HepG2 (cell line): ENCODE measurements at regions not wholly inside any gene's neighbourhood (a gene's known extent, or its start where the extent isn't known, plus 50 kb on each side); places are given as distances from the start of the nearest gene placed in this dataset.
A peak's percentile ranks its signal among the peaks of the same experiment; 100 is the strongest.

ENCODE experiments used
- ELF3 ChIP-seq: IDR thresholded peaks from 2 replicates; pipeline ENCODE4 v1.6.1; 2016; ENCODE audit warnings: missing genetic modification reagents, missing compliant biosample characterization
- MLLT10 ChIP-seq: sonication (generic); formaldehyde crosslinking; IDR thresholded peaks from 2 replicates; pipeline ENCODE4 v1.4.0; 2020; ENCODE audit warnings: missing genetic modification reagents
- MYNN ChIP-seq: sonication (generic); formaldehyde crosslinking; IDR thresholded peaks from 2 replicates; pipeline ENCODE4 v1.4.0; 2020; ENCODE audit warnings: mild to moderate bottlenecking, low read depth, missing genetic modification reagents
- NR2C2 ChIP-seq: sonication (generic); formaldehyde crosslinking; IDR thresholded peaks from 2 replicates; pipeline ENCODE4 v1.4.0; 2020; ENCODE audit warnings: missing genetic modification reagents, mild to moderate bottlenecking, moderate library complexity, borderline replicate concordance
- RFXAP ChIP-seq: sonication (generic); formaldehyde crosslinking; IDR thresholded peaks from 2 replicates; pipeline ENCODE4 v1.4.0; 2020; ENCODE audit warnings: missing genetic modification reagents, borderline replicate concordance
- RXRB ChIP-seq: IDR thresholded peaks from 2 replicates; pipeline ENCODE4 v1.6.1; 2016; ENCODE audit warnings: borderline replicate concordance, missing genetic modification reagents, missing compliant biosample characterization
- SALL2 ChIP-seq: sonication (generic); formaldehyde crosslinking; IDR thresholded peaks from 2 replicates; pipeline ENCODE4 v1.8.1; 2023; ENCODE audit warnings: mild to moderate bottlenecking, missing genetic modification reagents, inconsistent platforms
- SMYD3 ChIP-seq: sonication (generic); formaldehyde crosslinking; IDR thresholded peaks from 2 replicates; pipeline ENCODE4 v1.8.1; 2023; ENCODE audit warnings: mild to moderate bottlenecking, missing genetic modification reagents
- SOX5 ChIP-seq: IDR thresholded peaks from 2 replicates; pipeline ENCODE4 v1.6.1; 2016; ENCODE audit warnings: borderline replicate concordance
- ZKSCAN5 ChIP-seq: sonication (generic); formaldehyde crosslinking; IDR thresholded peaks from 2 replicates; pipeline ENCODE4 v1.5.1; 2020; ENCODE audit warnings: mild to moderate bottlenecking, missing genetic modification reagents
- ZNF451 ChIP-seq: sonication (generic); formaldehyde crosslinking; IDR thresholded peaks from 2 replicates; pipeline ENCODE4 v1.5.0; 2020; ENCODE audit warnings: mild to moderate bottlenecking, missing genetic modification reagents
- ZNF484 ChIP-seq: sonication (generic); formaldehyde crosslinking; IDR thresholded peaks from 2 replicates; pipeline ENCODE4 v1.5.1; 2020; ENCODE audit warnings: mild to moderate bottlenecking, low read depth, missing genetic modification reagents, borderline replicate concordance
- ZNF567 ChIP-seq: sonication (generic); formaldehyde crosslinking; IDR thresholded peaks from 2 replicates; pipeline ENCODE4 v1.8.1; 2023; ENCODE audit warnings: mild to moderate bottlenecking, missing genetic modification reagents, borderline replicate concordance
- ZNF619 ChIP-seq: sonication (generic); formaldehyde crosslinking; IDR thresholded peaks from 2 replicates; pipeline ENCODE4 v1.4.0; 2020; ENCODE audit warnings: mild to moderate bottlenecking, missing genetic modification reagents
- ZNF792 ChIP-seq: IDR thresholded peaks from 2 replicates; pipeline ENCODE4 v1.6.1; 2016
- TF ChIP-seq, protein P1 (sequence below): sonication (generic); formaldehyde crosslinking; IDR thresholded peaks from 2 replicates; pipeline ENCODE4 v1.4.0; 2020; ENCODE audit warnings: missing genetic modification reagents, mild to moderate bottlenecking, borderline replicate concordance
- TF ChIP-seq, protein P2 (sequence below): sonication (generic); formaldehyde crosslinking; IDR thresholded peaks from 2 replicates; pipeline ENCODE4 v1.4.0; 2020; ENCODE audit warnings: mild to moderate bottlenecking, low read depth, missing genetic modification reagents
- TF ChIP-seq, protein P3 (sequence below): sonication (generic); formaldehyde crosslinking; IDR thresholded peaks from 2 replicates; pipeline ENCODE4 v1.4.0; 2020; ENCODE audit warnings: mild to moderate bottlenecking, missing genetic modification reagents
- TF ChIP-seq, protein P4 (sequence below): sonication (generic); formaldehyde crosslinking; conservative IDR thresholded peaks from 2 replicates; pipeline ENCODE4 v1.4.0; 2020; ENCODE audit warnings: mild to moderate bottlenecking, missing genetic modification reagents, moderate library complexity

DNA sequence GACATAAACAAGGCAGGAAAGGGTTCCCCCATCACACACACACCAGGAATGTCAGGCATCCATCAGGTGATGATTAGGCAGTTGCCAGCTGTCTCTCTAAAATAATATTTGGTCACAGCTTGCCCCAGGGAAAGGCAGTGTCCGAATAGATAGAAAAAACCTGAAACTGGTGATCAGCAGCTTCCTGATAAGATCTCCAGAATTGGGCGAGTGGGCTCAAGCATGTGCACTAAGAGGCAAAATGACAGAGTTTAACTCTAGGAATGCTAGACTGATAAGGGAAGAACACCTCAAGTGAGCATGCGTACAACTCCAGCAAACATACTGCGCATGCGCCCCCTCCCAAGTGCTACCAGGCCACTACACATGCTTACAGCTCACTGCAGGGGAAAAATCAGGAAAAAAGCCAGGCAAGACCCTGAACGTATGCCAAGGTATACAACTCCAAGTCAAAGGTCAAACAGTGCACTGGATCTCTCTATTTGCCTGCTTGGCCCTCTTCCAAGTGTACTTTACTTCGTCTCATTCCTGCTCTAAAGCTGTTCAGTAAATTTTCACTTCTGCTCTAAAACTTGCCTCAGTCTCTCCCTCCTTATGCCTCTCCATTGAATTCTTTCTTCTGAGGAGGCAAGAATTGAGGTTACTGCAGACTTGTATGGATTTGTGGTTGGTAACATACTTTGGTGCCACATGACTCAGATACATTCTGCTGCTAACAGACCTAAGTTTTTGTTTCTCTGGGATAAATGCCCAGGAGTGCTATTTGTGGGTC is 73.5 kb upstream of the VASH1 start (continued):
- TF ChIP-seq ZNF451 (no peak), SOX5 (CRISPR knock-in tag) (peak; percentile 65; the same call in 1 of the 2 replicates), ZNF567 (CRISPR knock-in tag) (no peak), ELF3 (CRISPR knock-in tag) (peak; percentile 77), SMYD3 (CRISPR knock-in tag) (no peak; the same call in 1 of the 2 replicates), NR2C2 (peak; percentile 87), ZKSCAN5 (CRISPR knock-in tag) (no peak), ZNF619 (no peak), MLLT10 (CRISPR knock-in tag) (no peak), ZNF484 (CRISPR knock-in tag) (no peak), MYNN (no peak), RXRB (CRISPR knock-in tag) (peak; percentile 79; the same call in 1 of the 2 replicates), ZNF792 (CRISPR knock-in tag) (peak; percentile 53; the same call in 1 of the 2 replicates), RFXAP (CRISPR knock-in tag) (peak; percentile 36; the same call in 1 of the 2 replicates), SALL2 (CRISPR knock-in tag) (no peak)
- TF ChIP-seq, protein P1, sequence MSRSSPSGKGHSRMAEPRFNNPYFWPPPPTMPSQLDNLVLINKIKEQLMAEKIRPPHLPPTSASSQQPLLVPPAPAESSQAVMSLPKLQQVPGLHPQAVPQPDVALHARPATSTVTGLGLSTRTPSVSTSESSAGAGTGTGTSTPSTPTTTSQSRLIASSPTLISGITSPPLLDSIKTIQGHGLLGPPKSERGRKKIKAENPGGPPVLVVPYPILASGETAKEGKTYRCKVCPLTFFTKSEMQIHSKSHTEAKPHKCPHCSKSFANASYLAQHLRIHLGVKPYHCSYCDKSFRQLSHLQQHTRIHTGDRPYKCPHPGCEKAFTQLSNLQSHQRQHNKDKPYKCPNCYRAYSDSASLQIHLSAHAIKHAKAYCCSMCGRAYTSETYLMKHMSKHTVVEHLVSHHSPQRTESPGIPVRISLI (CRISPR knock-in tag): peak; percentile 82; the same call in 1 of the 2 replicates
- TF ChIP-seq, protein P2, sequence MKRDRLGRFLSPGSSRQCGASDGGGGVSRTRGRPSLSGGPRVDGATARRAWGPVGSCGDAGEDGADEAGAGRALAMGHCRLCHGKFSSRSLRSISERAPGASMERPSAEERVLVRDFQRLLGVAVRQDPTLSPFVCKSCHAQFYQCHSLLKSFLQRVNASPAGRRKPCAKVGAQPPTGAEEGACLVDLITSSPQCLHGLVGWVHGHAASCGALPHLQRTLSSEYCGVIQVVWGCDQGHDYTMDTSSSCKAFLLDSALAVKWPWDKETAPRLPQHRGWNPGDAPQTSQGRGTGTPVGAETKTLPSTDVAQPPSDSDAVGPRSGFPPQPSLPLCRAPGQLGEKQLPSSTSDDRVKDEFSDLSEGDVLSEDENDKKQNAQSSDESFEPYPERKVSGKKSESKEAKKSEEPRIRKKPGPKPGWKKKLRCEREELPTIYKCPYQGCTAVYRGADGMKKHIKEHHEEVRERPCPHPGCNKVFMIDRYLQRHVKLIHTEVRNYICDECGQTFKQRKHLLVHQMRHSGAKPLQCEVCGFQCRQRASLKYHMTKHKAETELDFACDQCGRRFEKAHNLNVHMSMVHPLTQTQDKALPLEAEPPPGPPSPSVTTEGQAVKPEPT (CRISPR knock-in tag): no peak
- TF ChIP-seq, protein P3, sequence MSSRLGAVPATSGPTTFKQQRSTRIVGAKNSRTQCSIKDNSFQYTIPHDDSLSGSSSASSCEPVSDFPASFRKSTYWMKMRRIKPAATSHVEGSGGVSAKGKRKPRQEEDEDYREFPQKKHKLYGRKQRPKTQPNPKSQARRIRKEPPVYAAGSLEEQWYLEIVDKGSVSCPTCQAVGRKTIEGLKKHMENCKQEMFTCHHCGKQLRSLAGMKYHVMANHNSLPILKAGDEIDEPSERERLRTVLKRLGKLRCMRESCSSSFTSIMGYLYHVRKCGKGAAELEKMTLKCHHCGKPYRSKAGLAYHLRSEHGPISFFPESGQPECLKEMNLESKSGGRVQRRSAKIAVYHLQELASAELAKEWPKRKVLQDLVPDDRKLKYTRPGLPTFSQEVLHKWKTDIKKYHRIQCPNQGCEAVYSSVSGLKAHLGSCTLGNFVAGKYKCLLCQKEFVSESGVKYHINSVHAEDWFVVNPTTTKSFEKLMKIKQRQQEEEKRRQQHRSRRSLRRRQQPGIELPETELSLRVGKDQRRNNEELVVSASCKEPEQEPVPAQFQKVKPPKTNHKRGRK (CRISPR knock-in tag): no peak
- TF ChIP-seq, protein P4, sequence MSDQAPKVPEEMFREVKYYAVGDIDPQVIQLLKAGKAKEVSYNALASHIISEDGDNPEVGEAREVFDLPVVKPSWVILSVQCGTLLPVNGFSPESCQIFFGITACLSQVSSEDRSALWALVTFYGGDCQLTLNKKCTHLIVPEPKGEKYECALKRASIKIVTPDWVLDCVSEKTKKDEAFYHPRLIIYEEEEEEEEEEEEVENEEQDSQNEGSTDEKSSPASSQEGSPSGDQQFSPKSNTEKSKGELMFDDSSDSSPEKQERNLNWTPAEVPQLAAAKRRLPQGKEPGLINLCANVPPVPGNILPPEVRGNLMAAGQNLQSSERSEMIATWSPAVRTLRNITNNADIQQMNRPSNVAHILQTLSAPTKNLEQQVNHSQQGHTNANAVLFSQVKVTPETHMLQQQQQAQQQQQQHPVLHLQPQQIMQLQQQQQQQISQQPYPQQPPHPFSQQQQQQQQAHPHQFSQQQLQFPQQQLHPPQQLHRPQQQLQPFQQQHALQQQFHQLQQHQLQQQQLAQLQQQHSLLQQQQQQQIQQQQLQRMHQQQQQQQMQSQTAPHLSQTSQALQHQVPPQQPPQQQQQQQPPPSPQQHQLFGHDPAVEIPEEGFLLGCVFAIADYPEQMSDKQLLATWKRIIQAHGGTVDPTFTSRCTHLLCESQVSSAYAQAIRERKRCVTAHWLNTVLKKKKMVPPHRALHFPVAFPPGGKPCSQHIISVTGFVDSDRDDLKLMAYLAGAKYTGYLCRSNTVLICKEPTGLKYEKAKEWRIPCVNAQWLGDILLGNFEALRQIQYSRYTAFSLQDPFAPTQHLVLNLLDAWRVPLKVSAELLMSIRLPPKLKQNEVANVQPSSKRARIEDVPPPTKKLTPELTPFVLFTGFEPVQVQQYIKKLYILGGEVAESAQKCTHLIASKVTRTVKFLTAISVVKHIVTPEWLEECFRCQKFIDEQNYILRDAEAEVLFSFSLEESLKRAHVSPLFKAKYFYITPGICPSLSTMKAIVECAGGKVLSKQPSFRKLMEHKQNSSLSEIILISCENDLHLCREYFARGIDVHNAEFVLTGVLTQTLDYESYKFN (CRISPR knock-in tag): peak; percentile 86
